ENCODE measurements at regions not wholly inside any gene's neighbourhood (a gene's known extent, or its start where the extent isn't known, plus 50 kb on each side); places are given as distances from the start of the nearest gene placed in this dataset.
"Not testable (repeated sequence)": the region's sequence is repeated elsewhere in the genome, so short reads cannot be mapped to it uniquely, and the experiment has no call there.

DNA sequence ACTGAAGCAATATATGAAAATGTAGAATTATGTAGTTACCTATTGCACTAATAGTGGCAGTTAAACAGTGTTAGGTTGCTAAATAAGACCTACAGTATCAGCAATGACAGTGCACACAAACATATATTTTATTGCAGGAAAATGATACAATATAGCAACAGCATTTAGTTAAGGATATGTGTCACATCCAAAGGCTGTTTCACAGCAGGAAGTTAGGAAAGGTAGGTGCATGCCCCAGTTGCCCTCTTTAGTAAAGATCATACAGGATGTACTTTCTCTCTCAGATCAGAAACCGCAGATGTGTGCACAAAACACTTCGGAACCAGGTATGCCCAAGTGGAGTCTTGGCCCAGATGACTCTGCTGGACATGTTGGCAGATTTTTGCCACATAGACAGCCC lies 444.1 kb downstream of the XIRP2 start:
- Histone ChIP-seq H3K4me3 (no peak overlapping the region), H3K36me3 (no peaks in the 10 kb centered on the region), H3K27ac (no peak overlapping the region), H3K9me3 (no peaks in the 10 kb centered on the region), H3K4me1 (peaks cover 0 to 5% (median 0%) of the 10 kb centered on the region in 4 donors), H3K27me3 (no peaks in the 10 kb centered on the region)
- no peak for TF ChIP-seq POLR2A (IDR thresholded peaks at IDR 0.05)
- TF ChIP-seq CTCF (IDR thresholded peaks at IDR 0.05): no peak
- DNase-seq: no peak

DNA sequence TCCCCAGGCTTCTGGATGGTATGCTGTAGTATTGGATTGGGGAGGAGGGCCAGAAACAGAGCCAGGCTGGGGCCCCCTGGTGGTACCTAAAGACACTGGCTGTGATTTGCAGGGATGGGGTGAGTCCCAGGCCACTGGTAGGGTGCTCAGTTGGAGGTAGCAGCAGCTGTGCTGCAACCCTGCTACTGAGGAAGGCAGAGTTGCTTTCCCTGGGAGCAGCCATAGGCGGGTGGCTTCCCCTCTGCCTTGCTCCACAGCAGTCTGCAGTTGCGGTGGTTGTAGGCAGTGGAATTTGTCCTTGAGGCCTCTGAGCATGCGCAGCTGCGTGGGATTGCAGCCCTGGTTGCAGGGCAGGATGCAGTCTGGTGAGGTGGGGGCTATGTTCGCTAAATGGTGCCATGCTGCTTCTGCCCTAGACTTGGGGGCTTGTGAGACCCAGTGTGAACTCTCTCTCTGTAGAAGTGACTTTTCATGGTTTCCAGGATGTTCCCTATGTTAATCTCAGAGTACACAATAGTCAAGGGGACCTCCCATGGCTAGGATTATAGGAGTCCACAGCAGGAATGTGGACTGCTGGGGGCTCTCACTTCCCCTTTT lies 443.5 kb downstream of the XIRP2 start:
- Histone ChIP-seq H3K9me3 (no peaks in the 10 kb centered on the region), H3K27me3 (no peaks in the 10 kb centered on the region), H3K36me3 (no peaks in the 10 kb centered on the region), H3K4me1 (peaks cover 0 to 5% (median 0%) of the 10 kb centered on the region in 4 donors), H3K27ac (no peak overlapping the region), H3K4me3 (no peak overlapping the region)
- DNase-seq: no peak
- no peak for TF ChIP-seq CTCF (IDR thresholded peaks at IDR 0.05)

DNA sequence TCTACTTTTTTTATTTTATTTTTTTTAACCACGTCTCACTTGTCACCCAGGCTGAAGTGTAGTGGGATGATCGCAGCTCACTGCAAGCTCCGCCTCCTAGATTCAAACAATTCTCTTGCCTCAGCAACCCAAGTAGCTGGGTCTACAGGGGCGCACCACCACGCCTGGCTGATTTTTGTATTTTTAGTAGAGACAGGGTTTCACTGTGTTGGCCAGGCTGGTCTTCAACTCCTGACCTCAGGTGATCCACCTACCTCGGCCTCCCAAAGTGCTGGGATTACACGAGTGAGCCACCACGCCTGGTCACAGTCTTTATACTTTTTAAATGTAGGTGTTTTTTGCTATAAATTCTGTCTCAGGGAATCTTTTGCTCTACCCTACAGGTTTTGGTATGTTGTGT lies 440.5 kb downstream of the XIRP2 start:
- not testable (repeated sequence) for H3K4me3 ChIP-seq, H3K36me3 ChIP-seq, DNase-seq, H3K4me1 ChIP-seq, H3K27me3 ChIP-seq, H3K9me3 ChIP-seq, H3K27ac ChIP-seq

DNA sequence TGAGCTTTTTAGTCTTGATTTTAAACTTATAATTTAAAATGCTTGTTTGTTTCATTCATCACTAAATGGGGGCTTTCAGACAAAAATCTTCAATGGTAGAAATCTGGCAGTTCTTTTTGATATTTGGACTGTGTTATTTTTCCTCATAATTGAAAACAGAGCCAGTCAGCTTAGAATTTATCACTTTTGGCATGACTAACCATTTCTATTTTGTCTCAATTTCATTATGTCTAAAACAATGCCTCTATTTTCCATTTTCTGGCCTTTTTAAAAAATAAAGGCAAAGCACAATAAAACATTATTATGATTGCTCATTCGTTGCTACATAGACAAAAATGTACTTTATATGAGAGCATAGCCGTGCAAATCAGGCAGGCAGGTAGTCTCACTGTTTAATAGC lies 434.5 kb downstream of the XIRP2 start:
- no peaks in the 10 kb centered on the region for H3K27me3 ChIP-seq
- H3K27ac ChIP-seq: no peak overlapping the region
- no peak for DNase-seq
- no peaks in the 10 kb centered on the region for H3K9me3 ChIP-seq
- no peaks in the 10 kb centered on the region for H3K4me1 ChIP-seq
- H3K36me3 ChIP-seq: no peaks in the 10 kb centered on the region
- TF ChIP-seq POLR2A (IDR thresholded peaks at IDR 0.05) (no peak), CTCF (IDR thresholded peaks at IDR 0.05) (no peak)
- H3K4me3 ChIP-seq: no peak overlapping the region

DNA sequence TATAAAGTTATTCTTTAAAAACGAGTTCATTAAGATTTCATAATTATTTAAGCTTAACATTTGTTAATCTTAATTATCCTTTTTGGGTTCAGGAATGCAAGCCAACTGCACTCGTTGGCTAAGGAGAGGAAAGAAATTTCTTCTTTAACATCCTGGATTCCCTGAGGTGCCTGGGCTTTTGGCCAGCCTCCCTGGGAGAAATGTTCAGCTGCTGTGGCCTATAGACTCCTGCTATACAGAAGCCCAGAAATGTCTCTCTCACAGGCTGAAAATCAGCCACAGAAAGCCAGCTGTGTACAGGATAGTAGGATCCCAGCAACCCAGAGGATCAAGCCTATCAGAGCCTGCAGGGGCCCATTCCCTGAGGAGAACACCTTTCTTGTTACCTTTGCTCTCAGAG lies 430.3 kb downstream of the XIRP2 start:
- no peaks in the 10 kb centered on the region for H3K36me3 ChIP-seq
- H3K27me3 ChIP-seq: no peaks in the 10 kb centered on the region
- H3K9me3 ChIP-seq: no peaks in the 10 kb centered on the region
- H3K4me1 ChIP-seq: no peaks in the 10 kb centered on the region
- no peak for DNase-seq
- no peak overlapping the region for H3K4me3 ChIP-seq
- no peak for TF ChIP-seq CTCF (IDR thresholded peaks at IDR 0.05)
- TF ChIP-seq POLR2A (IDR thresholded peaks at IDR 0.05): no peak
- H3K27ac ChIP-seq: no peak overlapping the region

DNA sequence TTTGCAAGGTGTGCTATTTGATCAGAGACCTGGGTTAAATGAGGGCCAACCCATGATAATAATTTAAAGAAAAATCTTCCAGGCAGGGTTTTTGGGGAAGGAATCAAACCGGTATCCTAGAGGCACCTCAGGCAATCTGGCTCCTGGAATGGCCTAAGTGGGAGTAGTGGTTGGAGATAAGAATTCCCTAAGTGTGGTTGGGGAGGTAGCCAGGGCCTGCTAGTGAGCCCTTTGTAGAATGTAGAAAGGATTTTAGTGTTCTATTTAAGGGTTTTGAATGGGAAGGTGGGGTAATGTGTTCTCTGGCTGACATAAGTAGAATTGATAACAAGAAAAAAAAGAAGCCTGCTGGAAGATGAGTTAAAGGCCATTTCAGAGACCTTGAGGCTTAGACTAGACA lies 422.2 kb downstream of the XIRP2 start:
- Histone ChIP-seq H3K27ac (no peak overlapping the region), H3K4me3 (no peak overlapping the region), H3K4me1 (no peaks in the 10 kb centered on the region), H3K36me3 (no peaks in the 10 kb centered on the region), H3K9me3 (no peaks in the 10 kb centered on the region), H3K27me3 (no peaks in the 10 kb centered on the region)
- DNase-seq: no peak
- TF ChIP-seq POLR2A (IDR thresholded peaks at IDR 0.05) (no peak), CTCF (IDR thresholded peaks at IDR 0.05) (no peak)

Small RNAs in the stretch of these regions (small RNA-seq; reads per million reads assigned to genes)
- 0 reads per million in 2 donors for gene RNU7-148P
